DMS153 (cell line): ENCODE measurements at regions not wholly inside any gene's neighbourhood (a gene's known extent, or its start where the extent isn't known, plus 50 kb on each side); places are given as distances from the start of the nearest gene placed in this dataset.
"Not testable (repeated sequence)": the region's sequence is repeated elsewhere in the genome, so short reads cannot be mapped to it uniquely, and the experiment has no call there.

Source experiments
- DNase-seq: peaks from one replicate; lab custom pipeline; 2025; lab: John Stamatoyannopoulos, UW

DNA sequence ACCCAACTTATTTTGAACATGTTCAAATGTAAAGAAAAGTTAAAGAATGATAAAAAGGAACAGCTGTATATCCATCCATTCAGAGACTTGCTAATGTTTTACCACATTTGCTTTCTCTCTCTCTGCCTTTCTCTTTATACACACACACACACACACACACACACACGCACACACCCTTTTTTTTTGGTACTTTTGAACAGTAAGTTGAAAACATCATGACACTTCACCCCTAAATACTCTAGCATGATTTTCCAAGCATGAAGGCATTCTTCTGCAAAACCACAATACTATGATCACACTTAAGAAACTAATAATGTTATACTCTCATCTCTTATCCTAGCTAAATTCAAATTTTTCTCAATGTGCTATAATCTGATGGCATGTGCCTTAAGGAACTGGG, 192.3 kb downstream of the UTRN start:
- no peak for DNase-seq

DNA sequence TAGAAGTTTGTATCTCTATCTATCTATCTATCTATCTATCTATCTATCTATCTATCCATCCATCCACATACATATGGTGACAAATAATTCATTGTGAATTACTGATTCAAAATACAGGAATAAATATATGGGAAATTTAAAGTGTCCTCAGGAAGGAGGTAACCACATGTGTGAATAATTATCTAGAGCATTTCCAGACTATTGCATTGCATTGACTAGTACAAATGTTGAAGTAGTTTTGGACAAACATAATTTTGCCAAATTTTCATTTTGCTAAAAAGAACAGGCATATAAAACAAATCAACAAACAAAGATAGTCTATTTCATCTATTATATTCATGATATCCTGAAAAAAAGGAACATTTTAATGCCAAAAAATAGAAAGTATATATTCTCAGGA, 192.7 kb downstream of the UTRN start:
- DNase-seq: no peak

- no peak for DNase-seq
Observed at GRCh38 chr6:144478483-144478882, 193.3 kb downstream of the UTRN start.

- no peak for DNase-seq
Observed at GRCh38 chr6:144479991-144480390, 194.9 kb downstream of the UTRN start.

DNA sequence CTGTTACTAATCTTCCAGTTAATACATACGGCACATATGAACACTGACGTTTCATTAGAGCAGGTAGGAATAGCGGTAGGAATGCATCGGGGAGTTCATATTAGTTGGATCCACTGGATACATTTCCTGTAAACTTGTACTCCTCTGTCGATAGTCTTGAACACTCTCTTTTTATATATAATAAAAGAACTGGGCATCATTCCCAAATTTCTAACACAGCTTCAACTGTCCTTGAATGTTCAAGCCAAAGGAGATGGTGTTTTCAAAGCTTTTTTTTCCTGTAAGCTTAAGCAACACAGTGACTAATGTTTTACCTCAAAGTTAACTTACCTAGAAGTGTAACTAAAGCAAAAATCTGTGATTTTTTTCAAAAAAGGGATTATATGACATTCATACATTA, 195.3 kb downstream of the UTRN start:
- DNase-seq: no peak

DNA sequence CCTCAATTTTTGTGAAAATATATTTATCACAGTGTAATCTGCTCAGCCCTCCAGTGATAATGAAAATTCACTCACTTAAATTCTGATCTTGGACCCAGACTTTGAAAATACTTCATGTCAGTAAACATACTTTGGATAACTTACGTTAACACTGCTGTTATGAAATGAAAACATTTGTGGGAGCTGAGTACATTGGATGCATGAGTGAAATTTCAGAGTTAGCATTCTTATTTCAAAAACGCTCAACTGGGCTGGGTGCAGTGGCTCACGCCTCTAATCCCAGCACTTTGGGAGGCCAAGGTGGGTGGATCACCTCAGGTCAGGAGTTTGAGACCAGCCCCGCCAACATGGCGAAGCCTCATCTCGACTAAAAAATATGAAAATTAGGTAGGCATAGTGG, 196.4 kb downstream of the UTRN start:
- DNase-seq: no peak

- DNase-seq: no peak
Observed at GRCh38 chr6:144482142-144482541, 197.0 kb downstream of the UTRN start.

GRCh38 chr6:144485531-144485930, 200.4 kb downstream of the UTRN start:
- DNase-seq: no peak

GRCh38 chr6:144488590-144488989, 203.5 kb downstream of the UTRN start:
- no peak for DNase-seq

DNA sequence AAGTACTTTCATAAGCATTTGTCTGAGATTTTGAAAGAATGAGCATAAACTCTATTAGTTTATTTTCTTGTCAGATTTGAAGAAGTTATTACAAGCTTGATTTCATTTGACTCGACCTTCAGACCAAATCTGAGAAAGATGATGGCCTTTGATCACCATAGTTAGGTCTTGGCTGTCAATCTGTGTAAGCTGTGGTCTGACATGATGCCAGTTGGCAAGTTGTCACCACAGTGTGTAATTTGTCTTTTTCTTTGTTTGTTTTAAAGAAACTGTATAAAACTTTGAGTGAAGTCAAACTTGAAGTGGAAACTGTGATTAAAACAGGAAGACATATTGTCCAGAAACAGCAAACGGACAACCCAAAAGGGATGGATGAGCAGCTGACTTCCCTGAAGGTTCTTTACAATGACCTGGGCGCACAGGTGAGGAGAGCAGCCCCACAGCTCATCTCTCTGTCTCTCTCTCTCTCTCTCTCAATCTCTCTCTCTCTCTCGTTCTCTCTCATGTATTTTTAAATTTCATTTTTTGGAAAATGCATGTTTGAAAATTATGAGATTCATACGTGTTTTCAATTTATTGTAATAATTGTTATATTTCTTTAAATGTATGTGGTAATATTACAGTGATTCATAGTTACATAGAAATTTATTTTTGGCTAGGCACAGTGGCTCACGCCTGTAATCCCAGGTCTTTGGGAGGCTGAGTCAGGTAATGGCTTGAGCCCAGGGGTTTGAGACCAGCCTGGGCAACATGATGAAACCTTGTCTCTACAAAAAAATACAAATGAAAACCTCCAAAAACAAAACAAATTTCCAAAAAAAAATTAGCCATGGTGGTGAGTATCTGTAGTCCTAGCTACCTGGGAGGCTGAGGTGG, 208.1 kb downstream of the UTRN start:
- DNase-seq: no peak

DNA sequence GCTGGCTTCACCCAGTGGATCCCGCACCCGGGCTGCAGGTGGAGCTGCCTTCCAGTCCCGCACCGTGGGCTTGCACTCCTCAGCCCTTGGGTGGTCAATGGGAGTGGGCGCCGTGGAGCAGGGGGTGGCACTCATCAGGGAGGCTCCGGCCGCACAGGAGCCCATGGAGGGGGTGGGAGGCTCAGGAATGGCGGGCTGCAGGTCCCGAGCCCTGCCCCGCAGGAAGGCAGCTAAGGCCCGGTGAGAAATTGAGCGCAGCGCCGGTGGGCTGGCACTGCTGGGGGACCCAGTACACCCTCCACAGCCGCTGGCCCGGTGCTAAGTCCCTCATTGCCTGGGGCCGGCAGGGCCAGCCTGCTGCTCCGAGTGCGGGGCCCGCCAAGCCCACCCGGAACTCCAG, 209.9 kb downstream of the UTRN start:
- DNase-seq: not testable (repeated sequence)

GRCh38 chr6:144497650-144498049, 212.5 kb downstream of the UTRN start:
- DNase-seq: no peak

GRCh38 chr6:144500892-144501291, 215.8 kb downstream of the UTRN start:
- no peak for DNase-seq

DNA sequence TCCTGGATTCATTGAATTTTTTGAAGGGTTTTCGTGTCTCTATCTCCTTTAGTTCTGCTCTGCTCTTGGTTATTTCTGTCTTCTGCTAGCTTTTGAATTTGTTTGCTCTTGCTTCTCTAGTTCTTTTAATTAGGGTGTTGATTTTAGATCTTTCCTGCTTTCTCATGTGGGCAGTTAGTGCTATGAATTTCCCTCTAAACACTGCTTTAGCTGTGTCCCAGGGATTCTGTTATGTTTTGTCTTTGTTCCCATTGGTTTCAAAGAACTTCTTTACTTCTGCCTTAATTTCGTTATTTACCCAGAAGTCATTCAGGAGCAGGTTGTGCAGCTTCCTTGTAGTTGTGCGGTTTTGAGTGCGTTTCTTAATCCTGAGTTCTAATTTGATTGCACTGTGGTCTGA, 220.1 kb downstream of the UTRN start:
- not testable (repeated sequence) for DNase-seq

- DNase-seq: not testable (repeated sequence)
Observed at GRCh38 chr6:144506051-144506450, 220.9 kb downstream of the UTRN start.

GRCh38 chr6:144507772-144508312, 222.7 kb downstream of the UTRN start:
- DNase-seq: not testable (repeated sequence)

DNA sequence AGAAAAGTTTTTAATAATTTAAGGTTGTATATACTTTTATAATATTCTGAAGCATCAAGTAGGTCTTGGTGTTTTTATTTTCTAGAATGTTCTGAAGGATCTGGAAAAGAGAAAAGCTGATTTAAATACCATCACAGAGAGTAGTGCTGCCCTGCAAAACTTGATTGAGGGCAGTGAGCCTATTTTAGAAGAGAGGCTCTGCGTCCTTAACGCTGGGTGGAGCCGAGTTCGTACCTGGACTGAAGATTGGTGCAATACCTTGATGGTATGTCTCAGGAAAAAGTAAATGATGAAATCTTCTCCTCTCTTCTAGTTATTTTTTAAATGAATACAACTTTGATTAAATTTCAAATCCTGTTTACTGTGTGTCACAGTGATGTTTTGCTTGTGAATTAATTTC, 225.7 kb downstream of the UTRN start:
- no peak for DNase-seq

DNA sequence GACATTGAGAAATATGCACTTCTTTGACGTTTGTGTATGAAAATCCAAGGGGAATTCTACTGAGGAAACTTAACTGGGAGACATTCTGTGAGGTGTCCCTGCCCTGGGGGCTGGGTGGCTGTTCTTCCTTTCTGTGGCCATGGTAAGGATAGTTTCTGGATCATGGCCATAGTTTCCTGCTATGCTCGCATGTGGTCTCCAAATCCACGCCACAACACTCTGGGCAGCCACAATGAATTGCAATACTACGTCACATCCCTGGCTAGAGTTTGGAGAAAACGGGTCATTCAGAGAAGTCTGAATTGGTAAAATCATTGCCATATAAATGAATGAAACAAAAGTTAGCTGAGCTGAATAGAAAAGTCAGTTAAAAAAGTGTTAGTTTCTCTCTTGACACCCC, 230.6 kb downstream of the UTRN start:
- no peak for DNase-seq

DNA sequence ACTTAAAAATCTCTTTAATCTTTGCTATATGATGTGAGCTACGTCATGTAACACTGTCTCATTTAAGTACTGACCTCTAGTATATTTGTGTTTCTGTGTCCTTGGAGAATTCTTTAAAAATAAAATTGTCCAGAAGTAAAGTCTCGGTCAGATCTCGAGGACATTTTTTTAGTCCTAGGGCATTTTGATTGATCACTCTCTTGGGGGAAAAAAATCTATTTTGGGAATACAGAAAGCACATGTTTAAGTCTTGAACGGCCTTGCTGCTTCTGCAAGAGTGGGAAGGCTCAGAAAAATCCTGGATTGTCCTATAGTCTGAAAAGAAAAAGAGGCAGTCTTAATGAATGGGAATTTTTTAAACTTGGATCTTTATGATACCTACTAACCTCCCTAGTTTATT, 234.3 kb downstream of the UTRN start:
- no peak for DNase-seq

- no peak for DNase-seq
Observed at GRCh38 chr6:144528743-144529425, 243.7 kb downstream of the UTRN start.

GRCh38 chr6:144530118-144530517, 245.0 kb downstream of the UTRN start:
- DNase-seq: no peak

DNA sequence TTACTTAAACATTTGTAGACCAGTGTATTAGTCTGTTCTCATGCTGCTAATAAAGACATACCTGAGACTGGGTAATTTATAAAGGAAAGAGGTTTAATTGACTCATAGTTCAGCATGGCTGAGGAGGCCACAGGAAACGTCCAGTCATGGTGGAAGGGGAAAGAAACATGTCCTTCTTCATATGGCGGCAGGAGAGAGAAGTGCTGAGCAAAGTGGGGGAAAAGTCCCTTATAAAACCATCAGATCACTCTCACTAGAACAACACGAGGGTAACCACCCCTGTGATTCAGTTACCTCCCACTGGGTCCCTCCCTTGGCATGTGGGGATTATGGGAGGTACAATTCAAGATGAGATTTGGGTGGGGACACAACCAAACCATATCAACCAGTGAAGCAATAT, 247.1 kb downstream of the UTRN start:
- not testable (repeated sequence) for DNase-seq

DNA sequence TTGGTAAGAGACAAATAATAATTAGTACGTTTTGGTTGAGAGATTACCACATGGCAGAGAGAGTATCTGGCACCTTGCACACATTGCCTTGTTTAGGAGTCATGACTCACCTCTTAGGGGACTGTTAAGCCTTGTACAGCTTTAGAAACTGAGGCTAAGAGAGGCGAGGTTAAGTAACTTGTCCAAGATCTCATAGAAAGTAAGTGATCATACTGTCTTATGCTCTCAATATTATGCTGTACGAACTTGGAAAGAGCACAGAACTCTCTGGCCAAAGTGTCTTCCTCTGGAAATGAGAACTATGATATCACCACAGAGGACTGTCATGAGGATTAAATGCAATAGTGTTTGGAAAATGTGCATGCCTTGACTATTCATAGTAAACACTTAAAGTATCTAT, 249.0 kb downstream of the UTRN start:
- DNase-seq: no peak
